H9 (cell line): ENCODE measurements at regions not wholly inside any gene's neighbourhood (a gene's known extent, or its start where the extent isn't known, plus 50 kb on each side); places are given as distances from the start of the nearest gene placed in this dataset.

Experiments
- DNase-seq: peaks from one replicate; pipeline ENCODE4 v3.0.0-alpha.2; 2017
- H2AFZ ChIP-seq: one replicate; pipeline ENCODE4 v1.6.1; 2013; ENCODE audit warnings: mild to moderate bottlenecking, low read length, control low read depth, moderate library complexity
- H2AK5ac ChIP-seq: 2 replicates; pipeline ENCODE4 v1.6.1; 2013; ENCODE audit warnings: low read length, control low read depth, mixed read lengths; ENCODE audit not compliant: insufficient read length
- H2BK120ac ChIP-seq: one replicate; pipeline ENCODE4 v1.6.1; 2013; ENCODE audit warnings: low read depth, mild to moderate bottlenecking, low read length, control low read depth, inconsistent platforms; ENCODE audit not compliant: poor library complexity, severe bottlenecking
- H2BK12ac ChIP-seq: 2 replicates; pipeline ENCODE4 v1.6.1; 2013; ENCODE audit warnings: low read length, control low read depth, mixed read lengths, low read depth; ENCODE audit not compliant: insufficient read length
- H2BK15ac ChIP-seq: 2 replicates; pipeline ENCODE4 v1.6.1; 2013; ENCODE audit warnings: low read depth, low read length, control low read depth
- H2BK20ac ChIP-seq: one replicate; pipeline ENCODE4 v1.6.1; 2013; ENCODE audit warnings: low read depth, mild to moderate bottlenecking, low read length, control low read depth, inconsistent platforms; ENCODE audit not compliant: poor library complexity, severe bottlenecking
- H2BK5ac ChIP-seq: 2 replicates; pipeline ENCODE4 v1.6.1; 2013; ENCODE audit warnings: low read length, control low read depth, mixed read lengths; ENCODE audit not compliant: insufficient read length
- H3K14ac ChIP-seq: 2 replicates; pipeline ENCODE4 v1.6.1; 2013; ENCODE audit warnings: low read length, control low read depth; ENCODE audit not compliant: insufficient read depth
- H3K18ac ChIP-seq: 2 replicates; pipeline ENCODE4 v1.6.1; 2013; ENCODE audit warnings: low read depth, mild to moderate bottlenecking, mixed read lengths, low read length, control low read depth; ENCODE audit not compliant: insufficient read length
- H3K23ac ChIP-seq: 2 replicates; pipeline ENCODE4 v1.6.1; 2013; ENCODE audit warnings: low read length, control low read depth, mixed read lengths, low read depth; ENCODE audit not compliant: insufficient read length
- H3K23me2 ChIP-seq: 2 replicates; pipeline ENCODE4 v1.6.1; 2013; ENCODE audit warnings: low read depth, mild to moderate bottlenecking, mixed read lengths, low read length, control low read depth; ENCODE audit not compliant: insufficient read length, poor library complexity, severe bottlenecking
- H3K27ac ChIP-seq: 2 replicates; pipeline ENCODE4 v1.5.1; 2013; ENCODE audit warnings: low read length, control low read depth, mixed read lengths, low read depth; ENCODE audit not compliant: insufficient read length
- H3K27me3 ChIP-seq: 2 replicates; pipeline ENCODE4 v1.6.1; 2013; ENCODE audit warnings: low read length, control low read depth, inconsistent platforms; ENCODE audit not compliant: insufficient read depth
- H3K4ac ChIP-seq: 2 replicates; pipeline ENCODE4 v1.6.1; 2013; ENCODE audit warnings: low read depth, mild to moderate bottlenecking, control low read depth, inconsistent platforms, low read length, moderate library complexity
- H3K4me1 ChIP-seq: 2 replicates; pipeline ENCODE4 v1.6.1; 2013; ENCODE audit warnings: low read length, control low read depth, inconsistent platforms; ENCODE audit not compliant: insufficient read depth
- H3K4me2 ChIP-seq: 2 replicates; pipeline ENCODE4 v1.6.1; 2013; ENCODE audit warnings: low read length, control low read depth, mixed read lengths; ENCODE audit not compliant: insufficient read length, insufficient read depth
- H3K56ac ChIP-seq: 2 replicates; pipeline ENCODE4 v1.6.1; 2013; ENCODE audit warnings: low read depth, mild to moderate bottlenecking, mixed read lengths, low read length, control low read depth; ENCODE audit not compliant: insufficient read length
- H3K79me1 ChIP-seq: 2 replicates; pipeline ENCODE4 v1.6.1; 2013; ENCODE audit warnings: low read depth, mild to moderate bottlenecking, moderate library complexity, low read length, control low read depth, inconsistent platforms; ENCODE audit not compliant: insufficient read depth, poor library complexity, severe bottlenecking
- H3K79me2 ChIP-seq: 2 replicates; pipeline ENCODE4 v1.6.1; 2013; ENCODE audit warnings: low read length, control low read depth, inconsistent platforms; ENCODE audit not compliant: insufficient read depth
- H3K9ac ChIP-seq: 2 replicates; pipeline ENCODE4 v1.6.1; 2013; ENCODE audit warnings: low read length, control low read depth, mixed read lengths; ENCODE audit not compliant: insufficient read length; ENCODE audit errors: extremely low read depth
- H3K9me3 ChIP-seq: one replicate; pipeline ENCODE4 v1.6.1; 2013; ENCODE audit warnings: low read depth, low read length, inconsistent platforms; ENCODE audit not compliant: control insufficient read depth
- H3T11ph ChIP-seq: one replicate; pipeline ENCODE4 v1.6.1; 2013; ENCODE audit warnings: mild to moderate bottlenecking, low read length, control low read depth, inconsistent platforms
- H4K20me1 ChIP-seq: one replicate; pipeline ENCODE4 v1.6.1; 2013; ENCODE audit not compliant: control insufficient read depth, insufficient read length, insufficient read depth
- H4K5ac ChIP-seq: 2 replicates; pipeline ENCODE4 v1.6.1; 2013; ENCODE audit warnings: low read depth, mild to moderate bottlenecking, mixed read lengths, low read length, control low read depth; ENCODE audit not compliant: insufficient read length
- H4K8ac ChIP-seq: replicated peaks from 2 replicates; pipeline ENCODE4 v1.6.1; 2013; ENCODE audit warnings: low read length, control low read depth, mixed read lengths, low read depth; ENCODE audit not compliant: insufficient read length
- H4K91ac ChIP-seq: 2 replicates; pipeline ENCODE4 v1.6.1; 2013; ENCODE audit warnings: low read depth, mild to moderate bottlenecking, moderate library complexity, mixed read lengths, low read length, control low read depth; ENCODE audit not compliant: insufficient read length
- H3K27ac Mint-ChIP-seq, 3 experiments: 2 replicates in 2 of 3; 3 replicates in 1 of 3; pipeline ENCODE4 v1.8.0; 2020 to 2021; ENCODE audit warnings: mixed read lengths in 3 of 3, mild to moderate bottlenecking in 1 of 3, moderate library complexity in 1 of 3
- H3K27me3 Mint-ChIP-seq: 2 replicates; pipeline ENCODE4 v1.8.0; 2021; ENCODE audit warnings: low read depth, mild to moderate bottlenecking, moderate library complexity, mixed read lengths
- H3K36me3 Mint-ChIP-seq, 3 experiments: 2 replicates in 2 of 3; 3 replicates in 1 of 3; pipeline ENCODE4 v1.8.0; 2020 to 2021; ENCODE audit warnings: low read depth in 3 of 3, mixed read lengths in 3 of 3; ENCODE audit not compliant: insufficient read depth in 1 of 3
- H3K4me1 Mint-ChIP-seq, 2 experiments: 2 replicates each; pipeline ENCODE4 v1.8.0; 2020; ENCODE audit warnings: mixed read lengths in 2 of 2
- H3K4me3 Mint-ChIP-seq, 2 experiments: 2 replicates in 1 of 2; 3 replicates in 1 of 2; pipeline ENCODE4 v1.8.0; 2020 to 2021; ENCODE audit warnings: mild to moderate bottlenecking in 2 of 2, mixed read lengths in 2 of 2, moderate library complexity in 1 of 2
- H3K9me3 Mint-ChIP-seq, 2 experiments: 2 replicates in 1 of 2; 3 replicates in 1 of 2; pipeline ENCODE4 v1.8.0; 2020; ENCODE audit warnings: mild to moderate bottlenecking in 2 of 2, mixed read lengths in 2 of 2, moderate library complexity in 1 of 2
- WGBS: extraction: QIAGEN DNeasy Blood & Tissue Kit; methylation state at CpG from one replicate; pipeline ENCODE4 v1.1.7; 2013; ENCODE audit warnings: missing lambda C conversion rate, low lambda C conversion rate, mixed read lengths; ENCODE audit not compliant: insufficient read length; ENCODE audit errors: extremely low coverage; 5-methylcytosine and 5-hydroxymethylcytosine counted together
- TF ChIP-seq, protein P1 (sequence below): fragments of 200-600 bp; sonication (generic); conservative IDR thresholded peaks from 3 replicates; pipeline ENCODE4 v1.8.0; 2021; ENCODE audit warnings: antibody characterized with exemption, mild to moderate bottlenecking

DNA sequence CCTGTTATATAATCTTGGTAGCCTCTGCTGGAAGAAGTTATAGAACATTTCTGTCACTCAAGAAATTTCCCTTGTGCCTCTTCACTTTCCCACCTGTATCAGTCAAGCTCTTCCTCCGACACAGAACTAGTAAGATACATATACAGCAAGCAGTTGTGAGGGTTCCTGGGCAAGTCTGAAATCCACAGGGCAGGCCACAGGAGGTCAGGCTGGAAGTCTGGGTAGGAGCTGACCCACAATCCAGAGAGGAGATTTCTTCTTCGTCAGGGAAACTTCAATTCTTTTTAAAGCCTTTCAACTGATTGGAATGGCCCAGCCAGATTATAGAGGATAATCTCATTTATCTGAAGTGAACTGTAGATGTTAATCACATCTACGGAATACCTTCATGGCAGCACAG, 96.4 kb upstream of the FMN2 start:
- Histone ChIP-seq H3T11ph (no peak overlapping the region), H3K27me3 (no peaks in the 10 kb centered on the region)

More for the DNA sequence above, 96.4 kb upstream of the FMN2 start:
- Histone ChIP-seq H4K20me1 (no peaks in the 10 kb centered on the region), H3K4ac (no peak overlapping the region), H2BK20ac (no peak overlapping the region), H2AK5ac (no peak overlapping the region), H3K4me2 (no peak overlapping the region), H3K79me1 (no peaks in the 10 kb centered on the region), H3K4me1 (no peaks in the 10 kb centered on the region), H3K9me3 (no peaks in the 10 kb centered on the region), H2AFZ (no peak overlapping the region), H3K56ac (no peak overlapping the region), H2BK12ac (no peak overlapping the region), H3K79me2 (no peaks in the 10 kb centered on the region), H3K18ac (no peak overlapping the region), H2BK120ac (no peak overlapping the region), H3K27ac (no peak overlapping the region), H4K91ac (no peak overlapping the region), H4K5ac (no peak overlapping the region), H3K14ac (no peak overlapping the region), H3K23ac (no peak overlapping the region), H3K9ac (no peak overlapping the region), H3K23me2 (no peaks in the 10 kb centered on the region), H2BK5ac (no peak overlapping the region), H4K8ac (no peak overlapping the region), H2BK15ac (no peak overlapping the region)
- H3K36me3 Mint-ChIP-seq: no peaks in the 10 kb centered on the region; a peak in 2 of 7 replicates
- TF ChIP-seq, protein P1, sequence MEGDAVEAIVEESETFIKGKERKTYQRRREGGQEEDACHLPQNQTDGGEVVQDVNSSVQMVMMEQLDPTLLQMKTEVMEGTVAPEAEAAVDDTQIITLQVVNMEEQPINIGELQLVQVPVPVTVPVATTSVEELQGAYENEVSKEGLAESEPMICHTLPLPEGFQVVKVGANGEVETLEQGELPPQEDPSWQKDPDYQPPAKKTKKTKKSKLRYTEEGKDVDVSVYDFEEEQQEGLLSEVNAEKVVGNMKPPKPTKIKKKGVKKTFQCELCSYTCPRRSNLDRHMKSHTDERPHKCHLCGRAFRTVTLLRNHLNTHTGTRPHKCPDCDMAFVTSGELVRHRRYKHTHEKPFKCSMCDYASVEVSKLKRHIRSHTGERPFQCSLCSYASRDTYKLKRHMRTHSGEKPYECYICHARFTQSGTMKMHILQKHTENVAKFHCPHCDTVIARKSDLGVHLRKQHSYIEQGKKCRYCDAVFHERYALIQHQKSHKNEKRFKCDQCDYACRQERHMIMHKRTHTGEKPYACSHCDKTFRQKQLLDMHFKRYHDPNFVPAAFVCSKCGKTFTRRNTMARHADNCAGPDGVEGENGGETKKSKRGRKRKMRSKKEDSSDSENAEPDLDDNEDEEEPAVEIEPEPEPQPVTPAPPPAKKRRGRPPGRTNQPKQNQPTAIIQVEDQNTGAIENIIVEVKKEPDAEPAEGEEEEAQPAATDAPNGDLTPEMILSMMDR: no peak
- H3K4me1 Mint-ChIP-seq: peaks cover 0 to 3% of the 10 kb centered on the region in 2 experiments; a peak in 1 of 4 replicates
- no peak overlapping the region for H3K27ac Mint-ChIP-seq
- no peak overlapping the region for H3K4me3 Mint-ChIP-seq
- DNase-seq: no peak
- peaks cover 0 to 5% of the 10 kb centered on the region in 2 experiments; a peak in 2 of 5 replicates for H3K9me3 Mint-ChIP-seq
- no CpG with 5 or more reads among the region's 3 CpGs for WGBS
- peaks cover 32% of the 10 kb centered on the region for H3K27me3 Mint-ChIP-seq
